ENCODE measurements at regions not wholly inside any gene's neighbourhood (a gene's known extent, or its start where the extent isn't known, plus 50 kb on each side); places are given as distances from the start of the nearest gene placed in this dataset.
A peak's percentile ranks its signal among the peaks of the same experiment; 100 is the strongest.
"Not testable (repeated sequence)": the region's sequence is repeated elsewhere in the genome, so short reads cannot be mapped to it uniquely, and the experiment has no call there.

DNA sequence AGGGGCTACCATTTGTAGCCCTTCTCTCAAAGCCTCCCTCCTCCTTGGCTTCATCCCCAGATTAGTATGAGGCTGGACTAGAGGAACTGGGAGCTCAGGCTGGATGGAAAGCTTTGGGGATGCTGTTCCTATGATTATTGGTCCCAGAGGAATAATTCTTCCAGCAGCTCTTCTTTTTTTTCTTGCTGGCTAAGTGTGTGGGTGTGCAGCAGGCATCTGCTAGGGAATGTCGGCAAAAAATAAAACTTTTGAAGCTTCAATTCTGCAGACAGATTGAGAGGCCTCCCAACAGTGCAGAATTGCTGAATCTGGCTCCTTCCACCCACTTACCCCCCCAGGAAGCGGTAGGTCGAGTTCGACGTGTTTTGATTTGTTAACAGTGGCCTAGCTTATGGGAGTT lies 138.5 kb upstream of the ANKRD28 start:
- TF ChIP-seq ZFX (IDR thresholded peaks at IDR 0.05; ENCODE audit: borderline replicate concordance): no peak
- TF ChIP-seq, protein P1, sequence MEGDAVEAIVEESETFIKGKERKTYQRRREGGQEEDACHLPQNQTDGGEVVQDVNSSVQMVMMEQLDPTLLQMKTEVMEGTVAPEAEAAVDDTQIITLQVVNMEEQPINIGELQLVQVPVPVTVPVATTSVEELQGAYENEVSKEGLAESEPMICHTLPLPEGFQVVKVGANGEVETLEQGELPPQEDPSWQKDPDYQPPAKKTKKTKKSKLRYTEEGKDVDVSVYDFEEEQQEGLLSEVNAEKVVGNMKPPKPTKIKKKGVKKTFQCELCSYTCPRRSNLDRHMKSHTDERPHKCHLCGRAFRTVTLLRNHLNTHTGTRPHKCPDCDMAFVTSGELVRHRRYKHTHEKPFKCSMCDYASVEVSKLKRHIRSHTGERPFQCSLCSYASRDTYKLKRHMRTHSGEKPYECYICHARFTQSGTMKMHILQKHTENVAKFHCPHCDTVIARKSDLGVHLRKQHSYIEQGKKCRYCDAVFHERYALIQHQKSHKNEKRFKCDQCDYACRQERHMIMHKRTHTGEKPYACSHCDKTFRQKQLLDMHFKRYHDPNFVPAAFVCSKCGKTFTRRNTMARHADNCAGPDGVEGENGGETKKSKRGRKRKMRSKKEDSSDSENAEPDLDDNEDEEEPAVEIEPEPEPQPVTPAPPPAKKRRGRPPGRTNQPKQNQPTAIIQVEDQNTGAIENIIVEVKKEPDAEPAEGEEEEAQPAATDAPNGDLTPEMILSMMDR (IDR thresholded peaks at IDR 0.05): no peak
- H3K27ac ChIP-seq: no peak overlapping the region

DNA sequence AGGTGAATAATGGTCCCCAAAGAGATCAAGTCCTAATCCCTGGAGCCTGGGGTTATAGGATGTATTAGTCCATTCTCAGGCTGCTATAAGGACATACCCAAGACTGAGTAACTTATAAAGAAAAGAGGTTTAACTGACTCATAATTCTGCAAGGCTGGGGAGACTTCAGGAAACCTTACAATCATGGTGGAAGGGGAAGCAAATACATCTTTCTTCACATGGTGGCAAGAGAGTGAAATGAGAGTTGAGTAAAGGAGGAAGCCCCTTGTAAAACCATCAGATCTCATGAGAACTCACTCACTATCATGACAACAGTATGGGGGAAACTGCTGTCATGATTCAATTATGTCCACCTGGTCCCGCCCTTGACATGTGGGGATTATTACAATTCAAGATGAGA lies 142.9 kb upstream of the ANKRD28 start:
- H3K27ac ChIP-seq: no peak overlapping the region
- no peak for TF ChIP-seq ZFX (IDR thresholded peaks at IDR 0.05; ENCODE audit: borderline replicate concordance)

DNA sequence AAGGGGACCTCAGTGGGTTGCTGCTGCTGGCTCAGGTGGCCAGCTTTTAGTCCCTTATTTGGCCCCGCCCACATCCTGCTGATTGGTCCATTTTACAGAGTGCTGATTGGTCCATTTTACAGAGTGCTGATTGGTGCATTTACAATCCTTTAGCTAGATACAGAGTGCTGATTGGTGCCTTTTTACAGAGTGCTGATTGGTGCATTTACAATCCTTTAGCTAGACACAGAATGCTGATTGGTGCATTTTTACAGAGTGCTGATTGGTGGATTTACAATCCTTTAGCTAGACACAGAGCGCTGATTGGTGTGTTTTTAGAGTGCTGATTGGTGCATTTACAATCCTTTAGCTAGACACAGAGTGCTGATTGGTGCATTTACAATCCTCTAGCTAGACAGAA lies 143.7 kb upstream of the ANKRD28 start:
- H3K27ac ChIP-seq: not testable (repeated sequence)

DNA sequence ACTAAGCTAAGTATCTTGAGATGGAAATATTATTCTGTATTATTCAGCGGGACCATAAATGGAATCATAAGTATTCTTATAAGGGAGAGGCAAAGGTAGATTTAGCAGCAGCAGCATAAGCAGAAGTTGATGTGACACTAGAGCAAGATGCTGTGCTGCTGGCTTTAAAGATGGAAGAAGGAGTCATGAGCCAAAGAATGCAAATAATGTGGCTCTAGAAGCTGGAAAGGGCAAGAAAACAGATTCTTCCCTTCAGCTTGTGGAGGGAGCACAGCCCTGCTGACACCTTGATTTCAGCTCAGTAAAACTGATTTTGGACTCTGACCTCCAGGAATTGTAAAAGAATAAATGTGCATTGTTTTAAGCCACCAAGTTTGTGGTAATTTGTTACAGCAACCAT lies 144.2 kb upstream of the ANKRD28 start:
- TF ChIP-seq ZFX (IDR thresholded peaks at IDR 0.05; ENCODE audit: borderline replicate concordance): no peak
- TF ChIP-seq, protein P1 (IDR thresholded peaks at IDR 0.05): no peak
- no peak overlapping the region for H3K27ac ChIP-seq

DNA sequence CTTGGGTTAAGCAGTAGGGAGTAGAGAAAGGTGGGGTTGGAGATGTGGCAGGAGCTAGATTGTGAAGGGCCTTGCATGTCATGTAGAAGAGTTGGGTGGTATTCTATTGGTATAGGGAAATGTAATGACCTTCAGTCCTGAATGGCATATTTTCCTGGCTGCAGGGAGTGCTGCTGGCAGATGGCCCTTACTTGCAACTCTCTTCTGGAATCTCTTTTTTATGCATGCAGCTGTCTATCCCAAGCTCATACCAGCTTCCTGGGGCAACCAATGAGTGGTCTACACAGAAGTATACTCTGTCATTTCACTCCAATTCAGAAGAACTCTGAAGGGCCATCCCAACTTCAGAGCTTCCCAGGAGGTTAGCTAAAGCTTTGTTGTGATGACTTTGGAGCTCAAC lies 144.7 kb upstream of the ANKRD28 start:
- no peak overlapping the region for H3K27ac ChIP-seq
- TF ChIP-seq, protein P1 (IDR thresholded peaks at IDR 0.05): no peak
- TF ChIP-seq ZFX (IDR thresholded peaks at IDR 0.05; ENCODE audit: borderline replicate concordance): no peak

DNA sequence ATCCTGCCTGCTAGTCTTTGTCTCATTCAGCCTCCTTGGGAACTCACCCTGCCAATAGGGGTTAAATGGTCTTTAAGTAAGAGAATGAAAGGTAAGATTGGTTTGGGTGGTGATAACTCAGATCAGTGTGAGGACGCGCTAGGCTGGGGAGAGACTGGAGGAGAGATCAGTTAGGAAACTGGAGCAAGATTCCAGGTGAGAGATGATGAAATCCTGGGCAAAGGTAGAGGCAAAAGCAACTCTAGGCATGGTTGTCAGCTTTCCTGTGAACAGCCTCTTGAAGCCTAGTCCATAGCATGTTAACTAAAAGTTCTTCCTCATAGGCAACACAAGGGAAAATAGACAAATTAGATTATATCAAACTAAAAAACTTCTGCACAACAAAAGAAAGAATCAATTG lies 145.2 kb upstream of the ANKRD28 start:
- TF ChIP-seq, protein P1 (IDR thresholded peaks at IDR 0.05): no peak
- no peak for TF ChIP-seq ZFX (IDR thresholded peaks at IDR 0.05; ENCODE audit: borderline replicate concordance)
- H3K27ac ChIP-seq: no peak overlapping the region

DNA sequence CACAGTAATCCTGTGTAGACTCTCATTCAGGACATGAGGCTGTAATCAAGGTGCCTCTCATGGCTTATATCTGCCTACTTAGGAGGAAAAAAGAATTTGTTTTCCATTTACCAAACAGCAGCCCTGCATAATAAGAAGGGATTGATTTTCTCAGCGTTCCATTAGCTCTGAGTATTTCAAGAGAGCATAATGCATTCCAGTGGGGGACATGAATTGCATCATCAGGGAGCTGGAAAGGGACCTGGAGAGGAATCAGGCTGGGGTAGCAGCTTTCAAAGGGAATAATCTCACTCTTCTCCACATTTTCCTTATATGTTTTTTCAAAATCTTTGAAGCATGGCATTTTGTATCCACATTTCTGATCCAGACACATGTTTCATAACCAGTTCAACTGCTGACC lies 150.6 kb upstream of the ANKRD28 start:
- no peak overlapping the region for H3K27ac ChIP-seq

DNA sequence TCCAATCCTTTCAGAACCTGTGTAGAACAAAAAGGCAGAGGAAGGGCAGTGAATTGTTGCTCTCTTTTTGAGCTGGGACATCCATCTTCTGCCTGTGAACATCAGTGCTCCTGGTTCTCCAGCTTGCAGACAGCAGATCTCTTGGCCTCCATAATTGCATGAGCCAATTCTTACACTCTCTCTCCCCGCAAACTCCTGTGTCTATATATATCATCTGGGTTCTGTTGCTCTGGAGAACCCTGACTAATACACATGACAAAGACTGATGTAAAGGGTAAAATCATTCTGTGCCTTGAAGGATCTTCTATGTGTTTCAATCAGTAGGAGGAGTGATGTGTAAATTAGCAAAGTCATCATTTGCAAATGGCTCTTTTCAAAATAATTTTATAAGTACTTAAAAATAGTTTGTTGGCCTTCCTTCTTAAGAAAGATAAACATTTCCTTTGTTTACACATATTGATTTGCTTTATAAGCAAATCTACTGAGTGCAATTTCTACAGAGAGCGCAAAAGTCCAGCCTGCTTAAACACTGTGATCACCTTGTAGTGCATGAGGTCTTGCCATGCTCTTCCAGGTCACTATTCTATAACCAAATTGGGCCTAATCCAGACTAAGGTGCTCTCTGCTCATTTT lies 154.9 kb upstream of the ANKRD28 start:
- TF ChIP-seq ZFX (IDR thresholded peaks at IDR 0.05; ENCODE audit: borderline replicate concordance): no peak
- TF ChIP-seq, protein P1 (IDR thresholded peaks at IDR 0.05): no peak
- peak overlapping the region; percentile 25; the same call in 1 of the 2 replicates for H3K27ac ChIP-seq

More for the DNA sequence above, 150.6 kb upstream of the ANKRD28 start:
- no peak for TF ChIP-seq ZFX (IDR thresholded peaks at IDR 0.05; ENCODE audit: borderline replicate concordance)
- TF ChIP-seq, protein P1 (IDR thresholded peaks at IDR 0.05): no peak

Data from 22Rv1 (cell line).